GM19372 (cell line): ENCODE measurements at regions not wholly inside any gene's neighbourhood (a gene's known extent, or its start where the extent isn't known, plus 50 kb on each side); places are given as distances from the start of the nearest gene placed in this dataset.
"Not testable (repeated sequence)": the region's sequence is repeated elsewhere in the genome, so short reads cannot be mapped to it uniquely, and the experiment has no call there.

ENCODE experiments used
- ATAC-seq: cut with Tn5 transposase; IDR thresholded peaks from one replicate; pipeline ENCODE4 v1.9.1; 2021; ENCODE audit warnings: mild to moderate bottlenecking, low read depth, moderate library complexity; ENCODE audit not compliant: unreplicated experiment

GRCh38 chr1:29631361-29631760, 395.0 kb downstream of the PTPRU start:
- ATAC-seq: no peak

GRCh38 chr1:29630756-29631155, 394.4 kb downstream of the PTPRU start:
- no peak for ATAC-seq

- no peak for ATAC-seq
Observed at GRCh38 chr1:29629814-29630516, 393.6 kb downstream of the PTPRU start.

GRCh38 chr1:29629401-29629800, 393.1 kb downstream of the PTPRU start:
- ATAC-seq: no peak

- no peak for ATAC-seq
Observed at GRCh38 chr1:29628190-29628589, 391.9 kb downstream of the PTPRU start.

GRCh38 chr1:29626726-29627125, 390.4 kb downstream of the PTPRU start:
- ATAC-seq: no peak

GRCh38 chr1:29626066-29626465, 389.7 kb downstream of the PTPRU start:
- ATAC-seq: no peak

- no peak for ATAC-seq
Observed at GRCh38 chr1:29625084-29625420, 388.7 kb downstream of the PTPRU start.

GRCh38 chr1:29624320-29625083, 388.2 kb downstream of the PTPRU start:
- no peak for ATAC-seq

GRCh38 chr1:29623501-29623900, 387.2 kb downstream of the PTPRU start:
- ATAC-seq: no peak

- ATAC-seq: no peak
Observed at GRCh38 chr1:29621826-29622435, 385.6 kb downstream of the PTPRU start.

GRCh38 chr1:29620631-29621030, 384.3 kb downstream of the PTPRU start:
- no peak for ATAC-seq

- no peak for ATAC-seq
Observed at GRCh38 chr1:29607236-29607635, 370.9 kb downstream of the PTPRU start.

- not testable (repeated sequence) for ATAC-seq
Observed at GRCh38 chr1:29604796-29605195, 368.5 kb downstream of the PTPRU start.

GRCh38 chr1:29603622-29604021, 367.3 kb downstream of the PTPRU start:
- ATAC-seq: no peak

- no peak for ATAC-seq
Observed at GRCh38 chr1:29602203-29602602, 365.9 kb downstream of the PTPRU start.

- no peak for ATAC-seq
Observed at GRCh38 chr1:29601021-29601420, 364.7 kb downstream of the PTPRU start.

- ATAC-seq: no peak
Observed at GRCh38 chr1:29599826-29600225, 363.5 kb downstream of the PTPRU start.

GRCh38 chr1:29599071-29599470, 362.7 kb downstream of the PTPRU start:
- no peak for ATAC-seq

GRCh38 chr1:29597861-29598260, 361.5 kb downstream of the PTPRU start:
- no peak for ATAC-seq

GRCh38 chr1:29593601-29594382, 357.5 kb downstream of the PTPRU start:
- no peak for ATAC-seq
